Hepatocyte (in vitro differentiated cells): ENCODE measurements at regions not wholly inside any gene's neighbourhood (a gene's known extent, or its start where the extent isn't known, plus 50 kb on each side); places are given as distances from the start of the nearest gene placed in this dataset.

Source experiments
- EZH2 ChIP-seq: fragments of 200-600 bp; sonication (generic); IDR thresholded peaks from 2 replicates; pipeline ENCODE4 v1.6.1; 2016; ENCODE audit warnings: antibody characterized with exemption, mild to moderate bottlenecking, borderline replicate concordance
- TF ChIP-seq, protein P1 (sequence below): fragments of 200-600 bp; sonication (generic); IDR thresholded peaks from 2 replicates; pipeline ENCODE4 v1.5.1; 2016; ENCODE audit warnings: antibody characterized with exemption, mild to moderate bottlenecking; ENCODE audit not compliant: poor library complexity

GRCh38 chr1:116191294-116191693 is 80.1 kb downstream of the MAB21L3 start:
- no peak for TF ChIP-seq EZH2
- TF ChIP-seq, protein P1, sequence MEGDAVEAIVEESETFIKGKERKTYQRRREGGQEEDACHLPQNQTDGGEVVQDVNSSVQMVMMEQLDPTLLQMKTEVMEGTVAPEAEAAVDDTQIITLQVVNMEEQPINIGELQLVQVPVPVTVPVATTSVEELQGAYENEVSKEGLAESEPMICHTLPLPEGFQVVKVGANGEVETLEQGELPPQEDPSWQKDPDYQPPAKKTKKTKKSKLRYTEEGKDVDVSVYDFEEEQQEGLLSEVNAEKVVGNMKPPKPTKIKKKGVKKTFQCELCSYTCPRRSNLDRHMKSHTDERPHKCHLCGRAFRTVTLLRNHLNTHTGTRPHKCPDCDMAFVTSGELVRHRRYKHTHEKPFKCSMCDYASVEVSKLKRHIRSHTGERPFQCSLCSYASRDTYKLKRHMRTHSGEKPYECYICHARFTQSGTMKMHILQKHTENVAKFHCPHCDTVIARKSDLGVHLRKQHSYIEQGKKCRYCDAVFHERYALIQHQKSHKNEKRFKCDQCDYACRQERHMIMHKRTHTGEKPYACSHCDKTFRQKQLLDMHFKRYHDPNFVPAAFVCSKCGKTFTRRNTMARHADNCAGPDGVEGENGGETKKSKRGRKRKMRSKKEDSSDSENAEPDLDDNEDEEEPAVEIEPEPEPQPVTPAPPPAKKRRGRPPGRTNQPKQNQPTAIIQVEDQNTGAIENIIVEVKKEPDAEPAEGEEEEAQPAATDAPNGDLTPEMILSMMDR: no peak
